ENCODE measurements at regions not wholly inside any gene's neighbourhood (a gene's known extent, or its start where the extent isn't known, plus 50 kb on each side); places are given as distances from the start of the nearest gene placed in this dataset.

DNA sequence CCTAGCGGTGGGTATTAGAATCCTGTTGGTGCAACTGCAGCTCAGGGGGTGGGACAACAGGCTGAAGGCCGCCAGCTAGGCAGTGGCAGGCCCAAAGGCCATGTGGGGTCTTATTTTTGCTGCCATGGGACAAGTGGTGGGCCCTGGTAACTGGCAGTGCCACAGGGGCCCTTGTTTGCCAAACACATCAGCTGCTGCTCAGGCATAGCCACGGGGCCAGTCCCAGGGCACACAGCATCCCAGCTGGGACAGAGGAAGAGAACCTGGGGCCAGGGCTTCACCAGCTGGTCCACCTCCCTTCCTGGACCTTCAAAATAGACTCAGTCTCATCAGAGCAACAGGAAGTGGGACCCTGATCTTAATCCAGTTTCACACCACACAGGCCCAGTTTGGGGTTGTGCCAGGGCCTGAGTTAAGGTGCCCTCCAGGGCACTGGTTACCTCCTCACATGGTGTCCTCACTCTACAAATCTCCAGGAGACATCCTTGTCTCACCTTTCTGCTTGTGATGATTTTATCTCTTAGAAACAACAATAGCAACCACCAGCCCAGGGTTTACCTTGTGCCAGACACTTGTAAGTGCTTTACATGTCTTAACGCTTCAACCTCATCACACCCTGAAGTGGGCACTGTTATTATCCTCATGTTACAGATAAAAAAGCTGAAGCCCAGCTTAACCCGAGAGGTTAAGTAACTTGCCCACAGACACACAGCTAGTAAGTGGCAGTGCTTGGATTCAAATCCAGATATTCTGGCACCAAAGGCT lies 98.5 kb downstream of the GYPC start:
- TF ChIP-seq, protein P1, sequence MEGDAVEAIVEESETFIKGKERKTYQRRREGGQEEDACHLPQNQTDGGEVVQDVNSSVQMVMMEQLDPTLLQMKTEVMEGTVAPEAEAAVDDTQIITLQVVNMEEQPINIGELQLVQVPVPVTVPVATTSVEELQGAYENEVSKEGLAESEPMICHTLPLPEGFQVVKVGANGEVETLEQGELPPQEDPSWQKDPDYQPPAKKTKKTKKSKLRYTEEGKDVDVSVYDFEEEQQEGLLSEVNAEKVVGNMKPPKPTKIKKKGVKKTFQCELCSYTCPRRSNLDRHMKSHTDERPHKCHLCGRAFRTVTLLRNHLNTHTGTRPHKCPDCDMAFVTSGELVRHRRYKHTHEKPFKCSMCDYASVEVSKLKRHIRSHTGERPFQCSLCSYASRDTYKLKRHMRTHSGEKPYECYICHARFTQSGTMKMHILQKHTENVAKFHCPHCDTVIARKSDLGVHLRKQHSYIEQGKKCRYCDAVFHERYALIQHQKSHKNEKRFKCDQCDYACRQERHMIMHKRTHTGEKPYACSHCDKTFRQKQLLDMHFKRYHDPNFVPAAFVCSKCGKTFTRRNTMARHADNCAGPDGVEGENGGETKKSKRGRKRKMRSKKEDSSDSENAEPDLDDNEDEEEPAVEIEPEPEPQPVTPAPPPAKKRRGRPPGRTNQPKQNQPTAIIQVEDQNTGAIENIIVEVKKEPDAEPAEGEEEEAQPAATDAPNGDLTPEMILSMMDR (IDR thresholded peaks at IDR 0.05; ENCODE audit: insufficient read depth, low read length), result no peak
- TF ChIP-seq POLR2AphosphoS5 (IDR thresholded peaks at IDR 0.05; ENCODE audit: low read depth), result no peak
- no peak for TF ChIP-seq GABPA (IDR thresholded peaks at IDR 0.05; ENCODE audit: low read depth)
- TF ChIP-seq, protein P2, sequence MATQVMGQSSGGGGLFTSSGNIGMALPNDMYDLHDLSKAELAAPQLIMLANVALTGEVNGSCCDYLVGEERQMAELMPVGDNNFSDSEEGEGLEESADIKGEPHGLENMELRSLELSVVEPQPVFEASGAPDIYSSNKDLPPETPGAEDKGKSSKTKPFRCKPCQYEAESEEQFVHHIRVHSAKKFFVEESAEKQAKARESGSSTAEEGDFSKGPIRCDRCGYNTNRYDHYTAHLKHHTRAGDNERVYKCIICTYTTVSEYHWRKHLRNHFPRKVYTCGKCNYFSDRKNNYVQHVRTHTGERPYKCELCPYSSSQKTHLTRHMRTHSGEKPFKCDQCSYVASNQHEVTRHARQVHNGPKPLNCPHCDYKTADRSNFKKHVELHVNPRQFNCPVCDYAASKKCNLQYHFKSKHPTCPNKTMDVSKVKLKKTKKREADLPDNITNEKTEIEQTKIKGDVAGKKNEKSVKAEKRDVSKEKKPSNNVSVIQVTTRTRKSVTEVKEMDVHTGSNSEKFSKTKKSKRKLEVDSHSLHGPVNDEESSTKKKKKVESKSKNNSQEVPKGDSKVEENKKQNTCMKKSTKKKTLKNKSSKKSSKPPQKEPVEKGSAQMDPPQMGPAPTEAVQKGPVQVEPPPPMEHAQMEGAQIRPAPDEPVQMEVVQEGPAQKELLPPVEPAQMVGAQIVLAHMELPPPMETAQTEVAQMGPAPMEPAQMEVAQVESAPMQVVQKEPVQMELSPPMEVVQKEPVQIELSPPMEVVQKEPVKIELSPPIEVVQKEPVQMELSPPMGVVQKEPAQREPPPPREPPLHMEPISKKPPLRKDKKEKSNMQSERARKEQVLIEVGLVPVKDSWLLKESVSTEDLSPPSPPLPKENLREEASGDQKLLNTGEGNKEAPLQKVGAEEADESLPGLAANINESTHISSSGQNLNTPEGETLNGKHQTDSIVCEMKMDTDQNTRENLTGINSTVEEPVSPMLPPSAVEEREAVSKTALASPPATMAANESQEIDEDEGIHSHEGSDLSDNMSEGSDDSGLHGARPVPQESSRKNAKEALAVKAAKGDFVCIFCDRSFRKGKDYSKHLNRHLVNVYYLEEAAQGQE (IDR thresholded peaks at IDR 0.05; ENCODE audit: insufficient replicate concordance, low read depth), result no peak
